Testis (tissue), 2 donors: ENCODE measurements at regions not wholly inside any gene's neighbourhood (a gene's known extent, or its start where the extent isn't known, plus 50 kb on each side); places are given as distances from the start of the nearest gene placed in this dataset.

Experiments used
- DNase-seq: peaks from one replicate; pipeline ENCODE4 v3.0.0-alpha.2; 2019
- H3K27ac ChIP-seq, 2 donors: fragments of 200-600 bp; sonication (generic); one replicate each; pipeline ENCODE4 v1.5.1; 2019
- H3K27me3 ChIP-seq: fragments of 200-600 bp; sonication (generic); one replicate; pipeline ENCODE4 v1.5.1; 2019
- H3K36me3 ChIP-seq: fragments of 200-600 bp; sonication (generic); one replicate; pipeline ENCODE4 v1.5.1; 2017; ENCODE audit warnings: low read depth; ENCODE audit errors: missing control alignments
- H3K4me1 ChIP-seq: fragments of 200-600 bp; sonication (generic); one replicate; pipeline ENCODE4 v1.5.1; 2019
- H3K4me3 ChIP-seq, 2 donors: fragments of 200-600 bp; sonication (generic); one replicate each; pipeline ENCODE4 v1.5.1; 2017 to 2019
- H3K9me3 ChIP-seq: fragments of 200-600 bp; sonication (generic); one replicate; pipeline ENCODE4 v1.5.1; 2017
- CTCF ChIP-seq, 3 experiments: fragments of 450-650 bp in 2 of 3; fragments of 200-600 bp in 1 of 3; sonication (generic) in 1 of 3; IDR thresholded peaks; one replicate each; pipeline ENCODE4 v1.5.1; 2016 to 2019; ENCODE audit warnings: antibody characterized with exemption in 3 of 3, mild to moderate bottlenecking in 2 of 3, moderate library complexity in 1 of 3
- POLR2A ChIP-seq: fragments of 450-650 bp; IDR thresholded peaks from one replicate; pipeline ENCODE4 v1.6.1; 2017; ENCODE audit warnings: antibody characterized with exemption, mild to moderate bottlenecking, moderate library complexity
- WGBS, 2 donors: methylation state at CpG; one replicate each; pipeline ENCODE4 v1.1.5; 2018; 5-methylcytosine and 5-hydroxymethylcytosine counted together
- intact Hi-C: fragments of 100-400 bp; cut with DNase I; formaldehyde crosslinking; loops from one replicate; pipeline ENCODE4 v1.15.1; 2023; ENCODE audit warnings: low total_unique reads

- H3K27me3 ChIP-seq = no peaks in the 10 kb centered on the region
- no peaks in the 10 kb centered on the region for H3K36me3 ChIP-seq
- DNase-seq = no peak
- TF ChIP-seq CTCF (IDR thresholded peaks at IDR 0.05) (no peak), POLR2A (no peak)
- H3K4me1 ChIP-seq = no peaks in the 10 kb centered on the region
- intact Hi-C loops = no loop called here
- 91 to 93% methylated on average over 20 to 39 of the region's 42 CpGs for WGBS, 2 donors
- H3K27ac ChIP-seq = no peak overlapping the region
- H3K9me3 ChIP-seq = no peaks in the 10 kb centered on the region
- no peak overlapping the region for H3K4me3 ChIP-seq
Observed at GRCh38 chr22:48646216-48646925, 1181.3 kb downstream of the BRD1 start.

GRCh38 chr22:48645766-48646165, 1181.9 kb downstream of the BRD1 start:
- intact Hi-C loops = no loop called here
- Histone ChIP-seq H3K4me1 (no peaks in the 10 kb centered on the region), H3K27me3 (no peaks in the 10 kb centered on the region), H3K27ac (no peak overlapping the region), H3K4me3 (no peak overlapping the region), H3K36me3 (no peaks in the 10 kb centered on the region), H3K9me3 (no peaks in the 10 kb centered on the region)
- no peak for DNase-seq
- TF ChIP-seq POLR2A (no peak), CTCF (IDR thresholded peaks at IDR 0.05) (no peak)
- 86 to 88% methylated on average over 16 of the region's 16 CpGs for WGBS, 2 donors

DNA sequence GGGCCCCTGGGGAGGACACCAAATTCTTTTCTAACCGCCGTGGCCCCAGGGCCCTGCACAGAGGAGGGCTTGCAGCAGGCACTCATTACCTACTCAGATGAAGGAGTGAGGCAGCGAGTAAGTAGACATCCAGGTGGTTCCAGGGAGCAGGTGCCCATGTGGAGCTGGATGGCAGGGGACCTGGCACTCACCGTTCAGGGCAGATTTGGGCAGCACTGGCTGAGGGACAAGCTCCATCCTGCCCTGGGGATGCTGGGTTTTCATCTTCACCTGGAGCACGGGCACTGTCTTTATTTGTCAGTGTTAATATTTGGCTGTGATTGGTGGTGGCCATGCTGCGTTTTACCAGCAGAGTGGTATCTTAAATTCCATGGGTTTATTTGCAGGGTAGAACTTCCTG, 1182.7 kb downstream of the BRD1 start:
- no peak for TF ChIP-seq POLR2A
- no peak for TF ChIP-seq CTCF (IDR thresholded peaks at IDR 0.05)
- intact Hi-C loops = no loop called here
- H3K4me3 ChIP-seq = no peak overlapping the region
- WGBS, 2 donors = 80 to 83% methylated on average over 5 to 6 of the region's 6 CpGs
- H3K4me1 ChIP-seq = no peaks in the 10 kb centered on the region
- H3K27ac ChIP-seq = no peak overlapping the region
- H3K36me3 ChIP-seq = no peaks in the 10 kb centered on the region
- no peaks in the 10 kb centered on the region for H3K27me3 ChIP-seq
- DNase-seq = no peak
- no peaks in the 10 kb centered on the region for H3K9me3 ChIP-seq

DNA sequence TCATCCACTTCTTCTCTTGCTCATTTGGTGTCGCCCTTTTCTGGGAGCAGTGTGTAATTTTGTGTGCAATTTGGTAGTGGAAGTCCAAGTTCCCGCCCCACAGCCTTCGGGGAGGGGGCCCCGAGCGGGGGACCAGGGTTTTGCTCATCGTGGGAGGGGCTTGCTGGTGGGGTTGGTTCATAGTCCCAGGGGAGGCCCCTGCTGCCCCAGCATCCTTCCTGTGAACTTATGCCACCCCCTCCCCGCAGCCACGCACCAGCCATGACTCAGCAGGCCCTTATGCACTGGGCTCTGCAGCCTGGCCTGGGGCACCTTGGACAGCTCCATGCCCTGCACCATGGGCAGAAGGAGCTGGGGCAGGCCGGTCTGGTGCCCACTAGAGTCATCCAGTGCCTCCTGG, 1183.6 kb downstream of the BRD1 start:
- H3K36me3 ChIP-seq = no peaks in the 10 kb centered on the region
- no peak for DNase-seq
- 60 to 69% methylated on average over 6 to 9 of the region's 9 CpGs for WGBS, 2 donors
- intact Hi-C loops = no loop called here
- no peaks in the 10 kb centered on the region for H3K9me3 ChIP-seq
- no peaks in the 10 kb centered on the region for H3K27me3 ChIP-seq
- TF ChIP-seq CTCF (IDR thresholded peaks at IDR 0.05) = no peak
- no peak for TF ChIP-seq POLR2A
- no peaks in the 10 kb centered on the region for H3K4me1 ChIP-seq
- no peak overlapping the region for H3K27ac ChIP-seq
- no peak overlapping the region for H3K4me3 ChIP-seq

DNA sequence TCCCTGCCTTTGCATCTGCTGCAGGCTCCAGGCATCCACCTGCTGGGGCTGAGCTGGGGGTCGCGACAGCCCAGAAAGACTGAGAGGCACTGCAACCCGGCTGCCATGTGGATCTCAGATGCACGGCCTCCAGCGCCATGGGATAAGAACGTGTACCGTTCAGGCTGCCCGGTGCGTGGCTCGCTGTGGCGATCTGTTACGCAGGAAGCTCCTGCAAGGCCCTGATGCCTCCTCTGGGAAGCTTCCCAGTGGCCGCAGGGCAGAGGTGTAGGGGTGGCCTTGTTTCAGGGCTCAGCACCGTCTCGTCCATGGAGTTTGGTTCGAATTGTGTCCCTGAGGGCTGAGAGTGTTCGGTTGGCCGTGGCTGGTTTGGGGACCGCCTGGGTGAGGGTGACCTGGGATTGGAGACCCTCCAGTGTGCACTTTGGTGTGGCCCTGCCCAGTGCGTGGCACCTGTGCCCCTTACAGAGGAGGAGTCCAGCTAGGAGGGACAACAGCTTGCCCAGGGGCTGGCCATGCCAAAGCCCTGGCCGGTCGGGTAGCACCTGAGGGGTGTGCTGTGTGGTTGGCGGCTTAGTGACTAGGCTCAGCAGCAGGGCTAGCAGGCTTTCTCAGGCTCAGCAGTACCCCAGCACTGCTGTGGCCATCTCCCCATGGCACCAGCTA, 1184.5 kb downstream of the BRD1 start:
- DNase-seq = no peak
- WGBS, 2 donors = 94 to 97% methylated on average over 10 to 23 of the region's 23 CpGs
- no peak overlapping the region for H3K4me3 ChIP-seq
- intact Hi-C loops = no loop called here
- H3K9me3 ChIP-seq = no peaks in the 10 kb centered on the region
- no peaks in the 10 kb centered on the region for H3K27me3 ChIP-seq
- H3K4me1 ChIP-seq = no peaks in the 10 kb centered on the region
- no peak for TF ChIP-seq POLR2A
- TF ChIP-seq CTCF (IDR thresholded peaks at IDR 0.05) = no peak
- no peak overlapping the region for H3K27ac ChIP-seq
- no peaks in the 10 kb centered on the region for H3K36me3 ChIP-seq
